ENCODE measurements at regions not wholly inside any gene's neighbourhood (a gene's known extent, or its start where the extent isn't known, plus 50 kb on each side); places are given as distances from the start of the nearest gene placed in this dataset.

DNA sequence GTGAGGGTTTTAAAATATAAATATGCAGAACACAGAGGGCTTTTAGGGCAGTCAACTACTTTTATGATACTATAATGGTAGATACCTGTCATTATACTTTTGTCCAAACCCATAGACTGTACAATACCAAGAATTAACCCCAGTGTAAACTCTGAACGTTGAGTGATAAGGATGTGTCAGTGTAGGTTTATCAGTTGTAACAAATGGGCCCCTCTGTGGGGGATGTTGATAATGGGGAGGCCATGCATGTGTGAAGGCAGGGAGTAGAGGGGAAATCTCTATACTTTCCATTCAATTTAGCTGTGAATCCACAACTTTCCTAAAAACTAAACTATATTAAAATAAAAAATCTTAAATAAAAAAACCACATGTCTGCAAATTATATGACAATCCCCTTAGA is 193.5 kb upstream of the CAMK1G start:
- H3K4me1 ChIP-seq (ENCODE audit: control insufficient read depth in 2 of 3, insufficient read depth in 2 of 3, low read depth in 1 of 3, low read length in 3 of 3): no peaks in the 10 kb centered on the region
- H3K27me3 ChIP-seq (ENCODE audit: control insufficient read depth, insufficient read depth, low read length): no peaks in the 10 kb centered on the region
- H3K36me3 ChIP-seq (ENCODE audit: control insufficient read depth in 2 of 3, insufficient read depth in 3 of 3, low read length in 3 of 3): no peaks in the 10 kb centered on the region
- DNase-seq: no peak
- intact Hi-C loops (cut with DNase I): no loop called here
- no peak overlapping the region for H3K27ac ChIP-seq (ENCODE audit: low read depth in 2 of 2, low read length in 2 of 2)
- H3K9me3 ChIP-seq (ENCODE audit: control insufficient read depth in 2 of 3, insufficient read depth in 1 of 3, low read length in 3 of 3): no peaks in the 10 kb centered on the region
- TF ChIP-seq, protein P1, sequence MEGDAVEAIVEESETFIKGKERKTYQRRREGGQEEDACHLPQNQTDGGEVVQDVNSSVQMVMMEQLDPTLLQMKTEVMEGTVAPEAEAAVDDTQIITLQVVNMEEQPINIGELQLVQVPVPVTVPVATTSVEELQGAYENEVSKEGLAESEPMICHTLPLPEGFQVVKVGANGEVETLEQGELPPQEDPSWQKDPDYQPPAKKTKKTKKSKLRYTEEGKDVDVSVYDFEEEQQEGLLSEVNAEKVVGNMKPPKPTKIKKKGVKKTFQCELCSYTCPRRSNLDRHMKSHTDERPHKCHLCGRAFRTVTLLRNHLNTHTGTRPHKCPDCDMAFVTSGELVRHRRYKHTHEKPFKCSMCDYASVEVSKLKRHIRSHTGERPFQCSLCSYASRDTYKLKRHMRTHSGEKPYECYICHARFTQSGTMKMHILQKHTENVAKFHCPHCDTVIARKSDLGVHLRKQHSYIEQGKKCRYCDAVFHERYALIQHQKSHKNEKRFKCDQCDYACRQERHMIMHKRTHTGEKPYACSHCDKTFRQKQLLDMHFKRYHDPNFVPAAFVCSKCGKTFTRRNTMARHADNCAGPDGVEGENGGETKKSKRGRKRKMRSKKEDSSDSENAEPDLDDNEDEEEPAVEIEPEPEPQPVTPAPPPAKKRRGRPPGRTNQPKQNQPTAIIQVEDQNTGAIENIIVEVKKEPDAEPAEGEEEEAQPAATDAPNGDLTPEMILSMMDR (IDR thresholded peaks at IDR 0.05; ENCODE audit: borderline replicate concordance, extremely low read depth, insufficient read depth): no peak
- FAIRE-seq: no peak
- H3K9ac ChIP-seq (ENCODE audit: low read length in 3 of 3): no peak overlapping the region
- H3K4me3 ChIP-seq (ENCODE audit: low read length in 3 of 3): no peak overlapping the region

- FAIRE-seq (no peak), DNase-seq (peak in 2 of 5 donors; percentile 35 to 44)
- intact Hi-C loops (cut with DNase I): no loop called here
- Histone ChIP-seq H3K36me3 (ENCODE audit: control insufficient read depth in 2 of 3, insufficient read depth in 3 of 3, low read length in 3 of 3) (no peaks in the 10 kb centered on the region), H3K4me3 (ENCODE audit: low read length in 3 of 3) (no peak overlapping the region), H3K4me1 (ENCODE audit: control insufficient read depth in 2 of 3, insufficient read depth in 2 of 3, low read depth in 1 of 3, low read length in 3 of 3) (no peaks in the 10 kb centered on the region), H3K27ac (ENCODE audit: low read depth in 2 of 2, low read length in 2 of 2) (no peak overlapping the region), H3K9ac (ENCODE audit: low read length in 3 of 3) (no peak overlapping the region), H3K9me3 (ENCODE audit: control insufficient read depth in 2 of 3, insufficient read depth in 1 of 3, low read length in 3 of 3) (no peaks in the 10 kb centered on the region), H3K27me3 (ENCODE audit: control insufficient read depth, insufficient read depth, low read length) (no peaks in the 10 kb centered on the region)
- TF ChIP-seq, protein P1 (IDR thresholded peaks at IDR 0.05; ENCODE audit: borderline replicate concordance, extremely low read depth, insufficient read depth): no peak
These were observed 192.8 kb upstream of the CAMK1G start for GRCh38 chr1:209390764-209391163.

- Histone ChIP-seq H3K4me1 (ENCODE audit: control insufficient read depth in 2 of 3, insufficient read depth in 2 of 3, low read depth in 1 of 3, low read length in 3 of 3) (no peaks in the 10 kb centered on the region), H3K27me3 (ENCODE audit: control insufficient read depth, insufficient read depth, low read length) (no peaks in the 10 kb centered on the region), H3K9me3 (ENCODE audit: control insufficient read depth in 2 of 3, insufficient read depth in 1 of 3, low read length in 3 of 3) (no peaks in the 10 kb centered on the region), H3K36me3 (ENCODE audit: control insufficient read depth in 2 of 3, insufficient read depth in 3 of 3, low read length in 3 of 3) (no peaks in the 10 kb centered on the region), H3K27ac (ENCODE audit: low read depth in 2 of 2, low read length in 2 of 2) (no peak overlapping the region), H3K9ac (ENCODE audit: low read length in 3 of 3) (no peak overlapping the region), H3K4me3 (ENCODE audit: low read length in 3 of 3) (no peak overlapping the region)
- DNase-seq (no peak), FAIRE-seq (no peak)
- TF ChIP-seq, protein P1 (IDR thresholded peaks at IDR 0.05; ENCODE audit: borderline replicate concordance, extremely low read depth, insufficient read depth): no peak
- intact Hi-C loops (cut with DNase I): no loop called here
These were observed 191.7 kb upstream of the CAMK1G start for GRCh38 chr1:209391792-209392191.

DNA sequence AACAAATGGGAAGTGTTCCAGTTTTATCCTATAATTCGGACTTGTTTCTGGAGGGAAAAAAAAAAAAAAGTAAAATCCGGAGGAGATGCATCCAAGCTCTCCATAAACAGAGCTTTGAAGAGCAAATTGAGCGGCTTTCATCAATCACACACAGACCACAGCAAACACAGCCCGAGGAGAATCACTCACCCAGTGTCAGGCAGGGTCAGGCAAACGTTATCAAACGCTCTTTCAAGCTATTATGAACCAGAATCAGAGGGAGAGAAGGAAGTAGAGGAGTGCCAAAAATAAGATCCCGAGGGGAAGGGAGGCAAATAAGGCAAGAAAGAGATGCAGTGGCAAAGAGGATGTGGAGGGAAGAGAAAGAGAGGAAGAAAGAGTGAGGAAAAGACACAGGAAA is 188.3 kb upstream of the CAMK1G start:
- FAIRE-seq: no peak
- DNase-seq: no peak
- no peaks in the 10 kb centered on the region for H3K36me3 ChIP-seq (ENCODE audit: control insufficient read depth in 2 of 3, insufficient read depth in 3 of 3, low read length in 3 of 3)
- H3K27me3 ChIP-seq (ENCODE audit: control insufficient read depth, insufficient read depth, low read length): no peaks in the 10 kb centered on the region
- H3K4me3 ChIP-seq (ENCODE audit: low read length in 3 of 3): no peak overlapping the region
- TF ChIP-seq, protein P1 (IDR thresholded peaks at IDR 0.05; ENCODE audit: borderline replicate concordance, extremely low read depth, insufficient read depth): no peak
- no peaks in the 10 kb centered on the region for H3K9me3 ChIP-seq (ENCODE audit: control insufficient read depth in 2 of 3, insufficient read depth in 1 of 3, low read length in 3 of 3)
- H3K4me1 ChIP-seq (ENCODE audit: control insufficient read depth in 2 of 3, insufficient read depth in 2 of 3, low read depth in 1 of 3, low read length in 3 of 3): peaks cover 0 to 7% (median 0%) of the 10 kb centered on the region in 3 donors
- H3K27ac ChIP-seq (ENCODE audit: low read depth in 2 of 2, low read length in 2 of 2): no peak overlapping the region
- no peak overlapping the region for H3K9ac ChIP-seq (ENCODE audit: low read length in 3 of 3)
- intact Hi-C loops (cut with DNase I): no loop called here
